Nephron progenitor cell (in vitro differentiated cells): ENCODE measurements at regions not wholly inside any gene's neighbourhood (a gene's known extent, or its start where the extent isn't known, plus 50 kb on each side); places are given as distances from the start of the nearest gene placed in this dataset.
A peak's percentile ranks its signal among the peaks of the same experiment; 100 is the strongest.

Source experiments
- DNase-seq: peaks from one replicate; pipeline ENCODE4 v3.0.0; 2021
- H3K27ac Mint-ChIP-seq: 2 replicates; pipeline ENCODE4 v1.8.0; 2021; ENCODE audit warnings: mild to moderate bottlenecking, moderate library complexity, mixed read lengths
- H3K27me3 Mint-ChIP-seq: 2 replicates; pipeline ENCODE4 v1.8.0; 2021; ENCODE audit warnings: mild to moderate bottlenecking, low read depth, mixed read lengths; ENCODE audit not compliant: poor library complexity
- H3K36me3 Mint-ChIP-seq: 2 replicates; pipeline ENCODE4 v1.8.0; 2021; ENCODE audit warnings: low read depth, mixed read lengths
- H3K4me1 Mint-ChIP-seq: 2 replicates; pipeline ENCODE4 v1.8.0; 2021; ENCODE audit warnings: mixed read lengths
- H3K4me3 Mint-ChIP-seq: 2 replicates; pipeline ENCODE4 v1.8.0; 2021; ENCODE audit warnings: mild to moderate bottlenecking, moderate library complexity, mixed read lengths
- H3K9me3 Mint-ChIP-seq: 2 replicates; pipeline ENCODE4 v1.8.0; 2021; ENCODE audit warnings: mild to moderate bottlenecking, moderate library complexity, mixed read lengths
- TF ChIP-seq, protein P1 (sequence below): fragments of 200-600 bp; sonication (generic); IDR thresholded peaks from 2 replicates; pipeline ENCODE4 v1.5.0; 2021; ENCODE audit warnings: antibody characterized with exemption

DNA sequence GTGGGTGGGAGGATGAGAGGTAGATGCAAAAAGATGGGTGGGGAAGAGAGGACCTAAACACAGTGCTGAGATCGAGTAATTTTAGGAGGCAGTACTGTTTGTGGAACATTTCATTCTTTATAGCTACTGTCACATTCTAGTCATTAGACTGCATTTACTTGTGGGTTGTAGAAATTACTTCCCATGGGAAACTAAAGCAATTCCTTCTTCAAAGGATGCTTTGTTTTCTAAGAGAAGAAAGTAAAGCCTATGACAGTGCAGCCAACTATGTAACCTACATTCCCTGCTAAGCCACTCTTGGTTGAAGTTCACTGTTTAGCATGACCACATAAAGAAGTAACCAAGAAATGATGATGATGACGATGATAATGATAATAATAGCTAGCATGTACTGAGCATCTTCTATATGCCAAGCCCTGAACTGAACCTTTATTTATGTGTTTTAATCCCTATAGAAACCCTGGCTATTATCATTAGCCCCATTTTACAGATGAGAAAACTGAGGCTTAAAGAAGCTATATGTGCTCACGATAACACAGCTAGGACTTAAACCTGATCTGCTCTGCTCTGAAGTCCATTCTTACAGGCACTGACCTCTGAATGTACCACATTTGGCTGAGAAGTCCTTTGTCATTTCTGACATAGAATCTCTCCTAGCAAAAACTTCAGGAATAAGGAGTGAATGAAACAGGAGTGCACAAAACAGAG is 114.5 kb upstream of the KIT start:
- peaks cover 19% of the 10 kb centered on the region for H3K27me3 Mint-ChIP-seq
- no peak for DNase-seq
- TF ChIP-seq, protein P1, sequence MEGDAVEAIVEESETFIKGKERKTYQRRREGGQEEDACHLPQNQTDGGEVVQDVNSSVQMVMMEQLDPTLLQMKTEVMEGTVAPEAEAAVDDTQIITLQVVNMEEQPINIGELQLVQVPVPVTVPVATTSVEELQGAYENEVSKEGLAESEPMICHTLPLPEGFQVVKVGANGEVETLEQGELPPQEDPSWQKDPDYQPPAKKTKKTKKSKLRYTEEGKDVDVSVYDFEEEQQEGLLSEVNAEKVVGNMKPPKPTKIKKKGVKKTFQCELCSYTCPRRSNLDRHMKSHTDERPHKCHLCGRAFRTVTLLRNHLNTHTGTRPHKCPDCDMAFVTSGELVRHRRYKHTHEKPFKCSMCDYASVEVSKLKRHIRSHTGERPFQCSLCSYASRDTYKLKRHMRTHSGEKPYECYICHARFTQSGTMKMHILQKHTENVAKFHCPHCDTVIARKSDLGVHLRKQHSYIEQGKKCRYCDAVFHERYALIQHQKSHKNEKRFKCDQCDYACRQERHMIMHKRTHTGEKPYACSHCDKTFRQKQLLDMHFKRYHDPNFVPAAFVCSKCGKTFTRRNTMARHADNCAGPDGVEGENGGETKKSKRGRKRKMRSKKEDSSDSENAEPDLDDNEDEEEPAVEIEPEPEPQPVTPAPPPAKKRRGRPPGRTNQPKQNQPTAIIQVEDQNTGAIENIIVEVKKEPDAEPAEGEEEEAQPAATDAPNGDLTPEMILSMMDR = no peak
- H3K4me3 Mint-ChIP-seq = no peak overlapping the region
- H3K9me3 Mint-ChIP-seq = no peaks in the 10 kb centered on the region
- H3K27ac Mint-ChIP-seq = no peak overlapping the region
- H3K36me3 Mint-ChIP-seq = no peaks in the 10 kb centered on the region
- peaks cover 48% of the 10 kb centered on the region for H3K4me1 Mint-ChIP-seq

DNA sequence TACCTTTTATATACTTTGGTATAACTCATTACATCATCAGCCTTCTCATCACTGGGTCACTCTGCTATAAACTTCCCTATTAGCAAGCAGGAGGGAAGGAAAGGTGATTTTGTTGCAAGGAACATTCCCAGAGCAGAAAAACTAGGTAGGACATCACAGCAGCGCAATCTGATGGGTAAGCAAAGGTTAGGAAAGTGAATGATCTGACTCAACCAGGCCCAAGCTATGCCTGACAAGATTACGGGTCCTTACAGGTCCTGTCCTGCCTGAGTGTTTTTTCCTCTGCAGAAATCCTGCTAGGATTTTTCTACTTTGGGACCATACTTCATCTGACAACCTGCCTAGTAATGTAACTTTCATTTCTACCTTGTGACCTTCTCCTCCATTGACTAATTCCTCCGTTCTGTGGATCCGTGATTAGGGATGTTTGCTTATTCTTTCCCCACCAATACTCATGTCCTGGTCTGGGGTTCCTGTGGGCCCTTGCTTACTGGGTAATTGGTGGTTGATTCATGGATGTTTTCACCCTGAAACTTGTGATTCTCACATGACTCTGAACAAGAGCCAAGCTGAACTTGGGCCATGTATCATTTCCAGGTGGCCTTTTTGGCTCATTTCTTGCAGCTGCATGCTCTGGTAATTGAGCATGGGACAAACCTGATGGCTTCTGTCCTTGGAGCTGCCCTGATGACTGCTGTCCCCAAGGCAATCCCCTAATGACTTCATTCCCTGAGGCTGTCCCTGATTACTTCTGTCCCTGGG is 111.9 kb upstream of the KIT start:
- Mint-ChIP-seq H3K36me3 (no peaks in the 10 kb centered on the region), H3K27ac (no peak overlapping the region), H3K4me3 (no peak overlapping the region), H3K27me3 (peaks cover 20% of the 10 kb centered on the region), H3K4me1 (peaks cover 50% of the 10 kb centered on the region), H3K9me3 (no peaks in the 10 kb centered on the region)
- DNase-seq = no peak
- TF ChIP-seq, protein P1 = no peak

DNA sequence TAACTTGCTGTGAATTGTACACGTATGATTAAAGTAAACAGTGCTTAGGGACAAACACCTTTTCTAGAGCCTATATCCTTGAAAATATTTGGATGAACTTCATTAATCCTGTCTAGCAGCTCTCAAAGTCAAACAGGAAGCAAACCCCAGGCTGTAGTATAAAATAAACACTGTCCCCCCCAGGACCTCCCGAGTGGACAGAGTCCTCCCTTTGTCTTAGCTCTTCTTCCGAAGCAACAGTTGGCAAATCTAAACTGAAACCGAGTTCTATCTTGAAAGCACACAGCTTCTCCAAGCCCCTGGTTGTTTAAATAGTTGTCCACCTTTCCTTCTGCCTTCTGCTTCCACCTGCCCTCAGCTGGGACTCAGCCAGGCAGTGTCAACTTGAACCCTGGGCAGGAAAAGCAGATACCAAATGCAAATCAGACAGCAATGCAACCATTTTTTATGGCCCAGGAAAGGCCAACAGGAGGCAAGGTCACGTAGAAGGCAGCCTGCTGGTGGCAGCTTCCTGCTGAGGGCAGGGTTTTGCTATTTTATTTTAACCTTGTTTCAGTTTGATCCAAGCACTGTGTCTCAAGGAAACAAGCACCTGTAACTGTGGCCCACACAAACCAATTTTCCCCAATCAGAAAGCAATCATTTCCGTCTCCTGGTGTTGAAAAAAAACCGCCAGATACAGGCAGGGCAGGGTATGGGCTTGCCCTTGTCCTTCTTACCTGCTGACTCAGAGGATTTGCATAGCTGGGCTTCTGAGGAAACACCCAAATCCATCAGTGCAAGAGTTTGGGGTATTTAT is 110.3 kb upstream of the KIT start:
- no peak for DNase-seq
- TF ChIP-seq, protein P1 = no peak
- Mint-ChIP-seq H3K4me3 (peak overlapping the region; percentile 43), H3K27ac (no peak overlapping the region), H3K9me3 (no peaks in the 10 kb centered on the region), H3K4me1 (peaks cover 33% of the 10 kb centered on the region), H3K36me3 (no peaks in the 10 kb centered on the region), H3K27me3 (peaks cover 20% of the 10 kb centered on the region)

DNA sequence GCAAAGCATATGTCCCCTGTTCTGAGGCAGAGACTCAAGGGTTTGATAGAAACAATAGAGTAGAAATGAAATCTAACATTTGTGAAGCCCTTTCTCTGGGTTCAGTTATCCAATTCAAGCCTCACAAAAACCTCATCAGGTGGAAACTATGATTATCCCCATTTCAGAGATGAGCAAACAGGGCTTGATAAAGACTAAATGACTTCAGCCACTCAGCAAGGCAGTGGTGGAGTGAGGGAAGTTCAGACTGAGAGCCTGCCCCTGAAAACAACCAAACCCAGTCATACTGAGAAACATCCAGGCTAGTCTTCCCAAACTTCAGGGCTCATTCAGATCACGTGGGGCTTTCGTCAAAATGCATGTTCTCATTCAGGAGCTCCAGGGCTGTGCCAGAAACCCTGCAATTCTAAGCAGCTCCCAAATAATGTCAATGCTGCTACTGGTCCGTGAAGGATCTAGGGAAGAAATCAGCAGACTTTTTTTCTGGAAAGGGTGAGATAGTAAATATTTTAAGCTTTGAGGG is 109.6 kb upstream of the KIT start:
- no peak overlapping the region for H3K27ac Mint-ChIP-seq
- no peak overlapping the region for H3K4me3 Mint-ChIP-seq
- DNase-seq = no peak

DNA sequence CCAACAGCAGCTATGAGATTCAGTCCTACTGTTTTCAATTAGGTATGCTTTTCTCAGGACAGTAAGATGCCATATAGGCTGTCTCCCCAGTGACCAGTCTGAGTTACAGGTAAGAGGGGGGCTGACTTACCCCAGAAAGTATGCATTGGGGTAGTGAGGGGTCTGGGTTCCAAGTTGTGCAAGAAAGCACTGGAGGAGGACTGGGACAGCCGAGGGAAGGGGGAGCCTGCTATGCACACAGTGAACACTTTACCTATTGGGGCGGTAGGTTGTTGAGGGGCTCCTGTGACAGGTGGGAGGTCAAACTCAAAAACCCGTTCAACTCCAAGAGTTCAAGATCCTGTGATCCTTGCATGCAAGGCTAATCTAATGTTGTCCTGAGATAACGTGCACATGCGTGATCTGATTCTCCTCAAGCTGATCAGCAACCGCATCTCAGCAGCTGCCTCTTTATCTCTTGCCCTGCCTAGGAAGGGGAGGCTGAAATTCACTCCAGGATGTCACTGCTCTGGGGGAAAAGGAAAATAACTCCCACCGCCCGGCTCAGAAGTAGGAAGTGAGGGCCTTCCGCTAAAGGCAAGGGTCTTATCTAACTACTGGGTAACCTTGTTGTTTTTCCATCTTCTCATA is 108.8 kb upstream of the KIT start:
- no peak for DNase-seq
- H3K4me3 Mint-ChIP-seq = no peak overlapping the region
- peaks cover 20% of the 10 kb centered on the region for H3K27me3 Mint-ChIP-seq
- no peak overlapping the region for H3K27ac Mint-ChIP-seq
- no peaks in the 10 kb centered on the region for H3K9me3 Mint-ChIP-seq
- H3K36me3 Mint-ChIP-seq = no peaks in the 10 kb centered on the region
- peaks cover 30% of the 10 kb centered on the region for H3K4me1 Mint-ChIP-seq
- TF ChIP-seq, protein P1 = no peak

More for the DNA sequence above, 109.6 kb upstream of the KIT start:
- Mint-ChIP-seq H3K4me1 (peaks cover 30% of the 10 kb centered on the region), H3K9me3 (no peaks in the 10 kb centered on the region), H3K27me3 (peaks cover 20% of the 10 kb centered on the region), H3K36me3 (no peaks in the 10 kb centered on the region)
- TF ChIP-seq, protein P1 = no peak
